Adrenal gland (tissue), 9 donors: ENCODE measurements at regions not wholly inside any gene's neighbourhood (a gene's known extent, or its start where the extent isn't known, plus 50 kb on each side); places are given as distances from the start of the nearest gene placed in this dataset.

Experiments
- DNase-seq, 7 donors: peaks; one replicate each; pipeline ENCODE4 v3.0.0-alpha.2; 2019 to 2020
- H3K27ac ChIP-seq, 5 donors: fragments of 200-600 bp; sonication (generic) in 4 of 5; 1 replicate in 3 of 5; 2 replicates in 2 of 5; pipeline versions ENCODE4 v1.5.1 to v1.8.0; 2016 to 2020; ENCODE audit warnings: mild to moderate bottlenecking in 1 of 5
- H3K27me3 ChIP-seq: fragments of 200-600 bp; 2 replicates; pipeline ENCODE4 v1.8.0; 2021
- H3K36me3 ChIP-seq, 2 donors: fragments of 200-600 bp; replicated peaks in 1 of 2; 1 replicate in 1 of 2; 2 replicates in 1 of 2; pipeline versions ENCODE4 v1.5.1 to v1.8.0; 2018 to 2022
- H3K4me1 ChIP-seq, 2 donors: fragments of 200-600 bp; replicated peaks in 1 of 2; 1 replicate in 1 of 2; 2 replicates in 1 of 2; pipeline versions ENCODE4 v1.5.1 to v1.8.0; 2018 to 2021
- H3K4me3 ChIP-seq, 4 donors: fragments of 200-600 bp; sonication (generic) in 3 of 4; one replicate each; pipeline ENCODE4 v1.5.1; 2016 to 2018
- H3K9me3 ChIP-seq, 3 donors: fragments of 200-600 bp; sonication (generic) in 1 of 3; replicated peaks in 1 of 3; 1 replicate in 2 of 3; 2 replicates in 1 of 3; pipeline versions ENCODE4 v1.5.1 to v1.8.0; 2016 to 2021
- CTCF ChIP-seq, 6 experiments: fragments of 450-650 bp in 4 of 6; fragments of 200-600 bp in 2 of 6; sonication (generic) in 1 of 6; IDR thresholded peaks; 1 replicate in 5 of 6; 2 replicates in 1 of 6; pipeline versions ENCODE4 v1.5.1 to v1.8.0; 2016 to 2021; ENCODE audit warnings: antibody characterized with exemption in 6 of 6, mild to moderate bottlenecking in 2 of 6, moderate library complexity in 1 of 6
- POLR2A ChIP-seq, 2 donors: fragments of 450-650 bp; IDR thresholded peaks; one replicate each; pipeline ENCODE4 v1.6.1; 2017; ENCODE audit warnings: antibody characterized with exemption in 2 of 2, mild to moderate bottlenecking in 2 of 2, moderate library complexity in 1 of 2
- WGBS, 4 donors: extraction: QIAGEN DNeasy Blood & Tissue Kit in 2 of 4; methylation state at CpG; one replicate each; pipeline versions ENCODE4 v1.1.5 to v1.1.7; 2013 to 2017; 5-methylcytosine and 5-hydroxymethylcytosine counted together
- intact Hi-C, 2 donors: fragments of 100-400 bp; cut with DNase I; formaldehyde crosslinking; loops; one replicate each; pipeline versions ENCODE4 v1.14.1 to v1.15.0; 2022 to 2023
- donor health status: healthy with polysubstance abuse.
- donor health status: Bipolar disorder and iron deficiency.
- donor health status: DM: yes; HTN: yes; CAD: no.
- donor health status: DM: no; HTN: no; CAD: no.
- donor health status: DM: no; HTN: no; CAD: no.

DNA sequence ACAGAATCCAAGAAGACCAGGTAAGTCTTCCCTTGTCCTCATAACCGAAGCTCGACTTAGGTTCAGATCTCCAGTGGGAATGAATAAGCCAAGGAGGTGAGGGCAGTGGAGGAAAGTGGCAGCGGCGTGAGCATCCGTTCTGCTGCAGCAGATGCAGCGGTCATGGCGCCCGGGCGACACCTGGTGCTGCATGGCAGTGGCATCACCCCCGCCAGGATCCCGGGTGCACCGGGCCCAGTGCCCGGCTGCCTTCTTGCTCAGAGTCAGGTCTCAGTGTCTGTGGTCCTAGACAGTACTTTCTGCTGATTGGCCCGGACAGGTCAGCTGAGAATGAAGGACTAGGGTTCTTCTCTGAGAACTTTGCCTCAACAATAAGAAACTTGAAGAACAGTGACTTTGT, 83.4 kb upstream of the SORBS2 start:
- TF ChIP-seq POLR2A (IDR thresholded peaks at IDR 0.05) = no peak
- TF ChIP-seq CTCF (IDR thresholded peaks at IDR 0.05) = no peak
- Histone ChIP-seq H3K36me3 (no peaks in the 10 kb centered on the region), H3K27me3 (no peaks in the 10 kb centered on the region), H3K4me3 (no peak overlapping the region), H3K4me1 (no peaks in the 10 kb centered on the region), H3K27ac (no peak overlapping the region), H3K9me3 (no peaks in the 10 kb centered on the region)
- intact Hi-C loops = no loop called here
- no peak for DNase-seq
- 87 to 99% (median 98%) methylated on average over 10 to 14 of the region's 14 CpGs for WGBS, 4 donors

DNA sequence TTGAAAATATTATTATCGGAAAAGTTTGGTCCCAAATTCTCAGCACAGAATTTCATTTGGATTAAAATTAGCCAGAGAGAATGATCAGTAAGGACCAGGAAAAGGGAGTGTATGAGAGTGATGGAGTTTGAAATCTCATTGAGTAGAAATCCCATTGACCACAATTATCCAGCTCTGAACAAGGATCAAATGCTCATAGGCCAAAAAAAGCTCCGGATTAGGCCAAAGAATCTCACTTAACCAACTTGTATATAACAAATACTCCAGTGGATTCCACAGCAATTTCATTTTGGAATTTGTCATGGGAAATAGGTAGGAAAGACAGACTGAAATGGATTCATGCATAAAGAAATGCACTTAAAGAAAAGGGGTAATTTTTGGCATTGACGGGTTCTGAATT, 83.9 kb upstream of the SORBS2 start:
- TF ChIP-seq POLR2A (IDR thresholded peaks at IDR 0.05) = no peak
- TF ChIP-seq CTCF (IDR thresholded peaks at IDR 0.05) = no peak
- Histone ChIP-seq H3K4me3 (no peak overlapping the region), H3K36me3 (no peaks in the 10 kb centered on the region), H3K27me3 (no peaks in the 10 kb centered on the region), H3K9me3 (no peaks in the 10 kb centered on the region), H3K4me1 (no peaks in the 10 kb centered on the region), H3K27ac (no peak overlapping the region)
- DNase-seq = no peak
- WGBS, 4 donors = 92 to 100% (median 95%) methylated on average over 3 of the region's 3 CpGs
- intact Hi-C loops = no loop called here

DNA sequence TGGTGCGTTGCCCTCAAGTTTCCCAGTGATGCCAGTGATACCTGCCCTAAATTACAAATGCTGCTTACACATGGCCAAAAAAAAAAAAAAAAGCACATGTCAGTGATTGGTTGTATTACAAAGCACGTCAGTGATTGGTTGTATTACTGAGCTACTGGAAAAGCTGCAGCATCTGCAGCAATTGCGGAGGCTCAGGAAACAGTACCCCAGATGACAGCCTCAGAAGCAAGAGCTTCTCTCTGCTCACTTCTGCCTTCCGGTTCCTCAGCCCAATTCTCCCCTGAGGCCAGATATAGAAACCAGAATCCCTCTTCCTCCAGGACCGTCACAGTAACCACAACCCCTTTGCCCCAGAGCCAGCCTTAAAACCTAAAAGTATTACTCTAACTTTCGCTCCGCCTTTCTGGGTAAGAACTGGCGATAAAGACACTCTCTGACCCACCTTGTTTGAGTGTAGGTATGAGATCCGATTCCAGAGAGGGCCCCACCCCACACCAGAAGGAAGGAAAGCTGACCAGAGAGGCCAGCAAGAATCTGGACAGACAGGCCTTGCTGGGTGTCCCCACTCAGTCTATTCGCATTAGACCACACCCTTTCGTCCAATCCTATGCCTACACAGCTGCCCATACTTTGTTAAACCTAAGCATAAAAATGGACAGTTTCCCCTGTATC, 85.0 kb upstream of the SORBS2 start:
- no peak overlapping the region for H3K4me3 ChIP-seq
- intact Hi-C loops = no loop called here
- H3K36me3 ChIP-seq = no peaks in the 10 kb centered on the region
- no peak overlapping the region for H3K27ac ChIP-seq
- no peaks in the 10 kb centered on the region for H3K4me1 ChIP-seq
- H3K9me3 ChIP-seq = no peaks in the 10 kb centered on the region
- WGBS, 4 donors = 85 to 90% (median 85%) methylated on average over 11 of the region's 11 CpGs
- H3K27me3 ChIP-seq = no peaks in the 10 kb centered on the region
- TF ChIP-seq CTCF (IDR thresholded peaks at IDR 0.05) (no peak), POLR2A (IDR thresholded peaks at IDR 0.05) (no peak)
- DNase-seq = no peak

GRCh38 chr4:185898413-185898812, 86.4 kb upstream of the SORBS2 start:
- Histone ChIP-seq H3K4me1 (no peaks in the 10 kb centered on the region), H3K4me3 (no peak overlapping the region), H3K27me3 (no peaks in the 10 kb centered on the region), H3K36me3 (no peaks in the 10 kb centered on the region), H3K27ac (no peak overlapping the region), H3K9me3 (no peaks in the 10 kb centered on the region)
- TF ChIP-seq POLR2A (IDR thresholded peaks at IDR 0.05) (no peak), CTCF (IDR thresholded peaks at IDR 0.05) (no peak)
- WGBS, 4 donors = 65 to 95% (median 80%) methylated on average over 8 of the region's 8 CpGs
- intact Hi-C loops = no loop called here
- no peak for DNase-seq
